ENCODE measurements at regions not wholly inside any gene's neighbourhood (a gene's known extent, or its start where the extent isn't known, plus 50 kb on each side); places are given as distances from the start of the nearest gene placed in this dataset.

GRCh38 chr20:12023194-12023795 lies 105.6 kb downstream of the BTBD3 start:
- no peak for DNase-seq (ENCODE audit: low spot score)
- H3K27me3 Mint-ChIP-seq (ENCODE audit: low read depth), result no peaks in the 10 kb centered on the region; the same call in 1 of the 2 replicates
- TF ChIP-seq NR1H2 (CRISPR knock-in tag; IDR thresholded peaks at IDR 0.05), result no peak
- no peak for TF ChIP-seq PREB (CRISPR knock-in tag; IDR thresholded peaks at IDR 0.05; ENCODE audit: borderline replicate concordance)
- TF ChIP-seq, protein P1, sequence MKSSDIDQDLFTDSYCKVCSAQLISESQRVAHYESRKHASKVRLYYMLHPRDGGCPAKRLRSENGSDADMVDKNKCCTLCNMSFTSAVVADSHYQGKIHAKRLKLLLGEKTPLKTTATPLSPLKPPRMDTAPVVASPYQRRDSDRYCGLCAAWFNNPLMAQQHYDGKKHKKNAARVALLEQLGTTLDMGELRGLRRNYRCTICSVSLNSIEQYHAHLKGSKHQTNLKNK (CRISPR knock-in tag; IDR thresholded peaks at IDR 0.05), result no peak
- TF ChIP-seq, protein P2, sequence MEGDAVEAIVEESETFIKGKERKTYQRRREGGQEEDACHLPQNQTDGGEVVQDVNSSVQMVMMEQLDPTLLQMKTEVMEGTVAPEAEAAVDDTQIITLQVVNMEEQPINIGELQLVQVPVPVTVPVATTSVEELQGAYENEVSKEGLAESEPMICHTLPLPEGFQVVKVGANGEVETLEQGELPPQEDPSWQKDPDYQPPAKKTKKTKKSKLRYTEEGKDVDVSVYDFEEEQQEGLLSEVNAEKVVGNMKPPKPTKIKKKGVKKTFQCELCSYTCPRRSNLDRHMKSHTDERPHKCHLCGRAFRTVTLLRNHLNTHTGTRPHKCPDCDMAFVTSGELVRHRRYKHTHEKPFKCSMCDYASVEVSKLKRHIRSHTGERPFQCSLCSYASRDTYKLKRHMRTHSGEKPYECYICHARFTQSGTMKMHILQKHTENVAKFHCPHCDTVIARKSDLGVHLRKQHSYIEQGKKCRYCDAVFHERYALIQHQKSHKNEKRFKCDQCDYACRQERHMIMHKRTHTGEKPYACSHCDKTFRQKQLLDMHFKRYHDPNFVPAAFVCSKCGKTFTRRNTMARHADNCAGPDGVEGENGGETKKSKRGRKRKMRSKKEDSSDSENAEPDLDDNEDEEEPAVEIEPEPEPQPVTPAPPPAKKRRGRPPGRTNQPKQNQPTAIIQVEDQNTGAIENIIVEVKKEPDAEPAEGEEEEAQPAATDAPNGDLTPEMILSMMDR (IDR thresholded peaks at IDR 0.05), result no peak
- TF ChIP-seq CREM (CRISPR knock-in tag; IDR thresholded peaks at IDR 0.05), result no peak
- no peak for TF ChIP-seq HMGA2 (CRISPR knock-in tag; IDR thresholded peaks at IDR 0.05)
- TF ChIP-seq FOXJ3 (CRISPR knock-in tag; IDR thresholded peaks at IDR 0.05; ENCODE audit: borderline replicate concordance), result no peak
- TF ChIP-seq, protein P3, sequence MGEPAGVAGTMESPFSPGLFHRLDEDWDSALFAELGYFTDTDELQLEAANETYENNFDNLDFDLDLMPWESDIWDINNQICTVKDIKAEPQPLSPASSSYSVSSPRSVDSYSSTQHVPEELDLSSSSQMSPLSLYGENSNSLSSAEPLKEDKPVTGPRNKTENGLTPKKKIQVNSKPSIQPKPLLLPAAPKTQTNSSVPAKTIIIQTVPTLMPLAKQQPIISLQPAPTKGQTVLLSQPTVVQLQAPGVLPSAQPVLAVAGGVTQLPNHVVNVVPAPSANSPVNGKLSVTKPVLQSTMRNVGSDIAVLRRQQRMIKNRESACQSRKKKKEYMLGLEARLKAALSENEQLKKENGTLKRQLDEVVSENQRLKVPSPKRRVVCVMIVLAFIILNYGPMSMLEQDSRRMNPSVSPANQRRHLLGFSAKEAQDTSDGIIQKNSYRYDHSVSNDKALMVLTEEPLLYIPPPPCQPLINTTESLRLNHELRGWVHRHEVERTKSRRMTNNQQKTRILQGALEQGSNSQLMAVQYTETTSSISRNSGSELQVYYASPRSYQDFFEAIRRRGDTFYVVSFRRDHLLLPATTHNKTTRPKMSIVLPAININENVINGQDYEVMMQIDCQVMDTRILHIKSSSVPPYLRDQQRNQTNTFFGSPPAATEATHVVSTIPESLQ (CRISPR knock-in tag; IDR thresholded peaks at IDR 0.05), result no peak
- TF ChIP-seq NR2C2 (CRISPR knock-in tag; IDR thresholded peaks at IDR 0.05), result no peak
- TF ChIP-seq, protein P4, sequence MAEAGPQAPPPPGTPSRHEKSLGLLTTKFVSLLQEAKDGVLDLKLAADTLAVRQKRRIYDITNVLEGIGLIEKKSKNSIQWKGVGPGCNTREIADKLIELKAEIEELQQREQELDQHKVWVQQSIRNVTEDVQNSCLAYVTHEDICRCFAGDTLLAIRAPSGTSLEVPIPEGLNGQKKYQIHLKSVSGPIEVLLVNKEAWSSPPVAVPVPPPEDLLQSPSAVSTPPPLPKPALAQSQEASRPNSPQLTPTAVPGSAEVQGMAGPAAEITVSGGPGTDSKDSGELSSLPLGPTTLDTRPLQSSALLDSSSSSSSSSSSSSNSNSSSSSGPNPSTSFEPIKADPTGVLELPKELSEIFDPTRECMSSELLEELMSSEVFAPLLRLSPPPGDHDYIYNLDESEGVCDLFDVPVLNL (CRISPR knock-in tag; IDR thresholded peaks at IDR 0.05; ENCODE audit: borderline replicate concordance, low read depth), result no peak
- TF ChIP-seq ZNF263 (CRISPR knock-in tag; IDR thresholded peaks at IDR 0.05; ENCODE audit: low read depth), result no peak
- TF ChIP-seq, protein P5, sequence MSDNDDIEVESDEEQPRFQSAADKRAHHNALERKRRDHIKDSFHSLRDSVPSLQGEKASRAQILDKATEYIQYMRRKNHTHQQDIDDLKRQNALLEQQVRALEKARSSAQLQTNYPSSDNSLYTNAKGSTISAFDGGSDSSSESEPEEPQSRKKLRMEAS (CRISPR knock-in tag; IDR thresholded peaks at IDR 0.05), result no peak
- ChIA-PET POLR2A (no interaction called here), CTCF (interaction anchor here (0.5 to 0.7 kb wide), 3 partner anchors 12 to 1073 kb away, joined by 3 read pairs; no protein-coding TSS in a partner anchor)
- no peak overlapping the region for H3K27ac Mint-ChIP-seq
- no peaks in the 10 kb centered on the region; the same call in 1 of the 2 replicates for H3K9me3 Mint-ChIP-seq
- ATAC-seq, result no peak
- H3K4me3 Mint-ChIP-seq, result no peak overlapping the region
- H3K36me3 Mint-ChIP-seq, result no peaks in the 10 kb centered on the region
- H3K4me1 Mint-ChIP-seq, result 0 out of 2 replicates have a peak, but pooled peaks cover 3% of the 10 kb centered on the region

GRCh38 chr20:12028771-12029170 lies 111.1 kb downstream of the BTBD3 start:
- CTCF ChIA-PET, result interaction anchor here (0.5 to 3.4 kb wide), 3 partner anchors 16 to 1071 kb away, joined by 4 to 16 read pairs (median 4); no protein-coding TSS in a partner anchor
- H3K4me3 Mint-ChIP-seq, result no peak overlapping the region
- ATAC-seq (no peak), DNase-seq (ENCODE audit: low spot score) (no peak)
- H3K27ac Mint-ChIP-seq, result no peak overlapping the region
- peaks cover 5% of the 10 kb centered on the region; the same call in 1 of the 2 replicates for H3K9me3 Mint-ChIP-seq
- TF ChIP-seq, protein P6, sequence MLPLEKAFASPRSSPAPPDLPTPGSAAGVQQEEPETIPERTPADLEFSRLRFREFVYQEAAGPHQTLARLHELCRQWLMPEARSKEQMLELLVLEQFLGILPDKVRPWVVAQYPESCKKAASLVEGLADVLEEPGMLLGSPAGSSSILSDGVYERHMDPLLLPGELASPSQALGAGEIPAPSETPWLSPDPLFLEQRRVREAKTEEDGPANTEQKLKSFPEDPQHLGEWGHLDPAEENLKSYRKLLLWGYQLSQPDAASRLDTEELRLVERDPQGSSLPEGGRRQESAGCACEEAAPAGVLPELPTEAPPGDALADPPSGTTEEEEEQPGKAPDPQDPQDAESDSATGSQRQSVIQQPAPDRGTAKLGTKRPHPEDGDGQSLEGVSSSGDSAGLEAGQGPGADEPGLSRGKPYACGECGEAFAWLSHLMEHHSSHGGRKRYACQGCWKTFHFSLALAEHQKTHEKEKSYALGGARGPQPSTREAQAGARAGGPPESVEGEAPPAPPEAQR (CRISPR knock-in tag; IDR thresholded peaks at IDR 0.05), result no peak
- TF ChIP-seq, protein P7, sequence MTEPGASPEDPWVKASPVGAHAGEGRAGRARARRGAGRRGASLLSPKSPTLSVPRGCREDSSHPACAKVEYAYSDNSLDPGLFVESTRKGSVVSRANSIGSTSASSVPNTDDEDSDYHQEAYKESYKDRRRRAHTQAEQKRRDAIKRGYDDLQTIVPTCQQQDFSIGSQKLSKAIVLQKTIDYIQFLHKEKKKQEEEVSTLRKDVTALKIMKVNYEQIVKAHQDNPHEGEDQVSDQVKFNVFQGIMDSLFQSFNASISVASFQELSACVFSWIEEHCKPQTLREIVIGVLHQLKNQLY (CRISPR knock-in tag; IDR thresholded peaks at IDR 0.05), result no peak
- TF ChIP-seq ATF3 (CRISPR knock-in tag; conservative IDR thresholded peaks at IDR 0.05), result no peak
- H3K36me3 Mint-ChIP-seq, result no peaks in the 10 kb centered on the region
- no peaks in the 10 kb centered on the region for H3K27me3 Mint-ChIP-seq (ENCODE audit: low read depth)
- POLR2A ChIA-PET, result no interaction called here
- H3K4me1 Mint-ChIP-seq, result no peaks in the 10 kb centered on the region

Measured in WTC11 (cell line).